ENCODE measurements at regions not wholly inside any gene's neighbourhood (a gene's known extent, or its start where the extent isn't known, plus 50 kb on each side); places are given as distances from the start of the nearest gene placed in this dataset.

- no peak for DNase-seq (ENCODE audit: low spot score)
- Histone ChIP-seq H3K79me2 (replicated peaks; ENCODE audit: insufficient read depth) (no peaks in the 10 kb centered on the region), H3K4me1 (ENCODE audit: insufficient read depth) (no peaks in the 10 kb centered on the region), H3K9me2 (ENCODE audit: insufficient read depth) (no peaks in the 10 kb centered on the region), H3F3A (replicated peaks; ENCODE audit: low read depth) (no peaks in the 10 kb centered on the region), H2AFZ (no peak overlapping the region), H3K4me3 (no peak overlapping the region), H3K4me2 (no peak overlapping the region), H4K20me1 (replicated peaks; ENCODE audit: insufficient read depth) (no peaks in the 10 kb centered on the region), H3K36me3 (ENCODE audit: insufficient read depth) (no peaks in the 10 kb centered on the region), H3K27ac (ENCODE audit: low read depth) (no peak overlapping the region), H3K27me3 (ENCODE audit: insufficient read depth) (no peaks in the 10 kb centered on the region)
- Mint-ChIP-seq H3K27ac (no peak overlapping the region), H3K4me1 (peaks cover 4% of the 10 kb centered on the region; the same call in 1 of the 3 replicates), H3K36me3 (ENCODE audit: low read depth) (no peaks in the 10 kb centered on the region), H3K4me3 (no peak overlapping the region), H3K9me3 (no peaks in the 10 kb centered on the region), H3K27me3 (ENCODE audit: insufficient read depth, low read depth, poor library complexity) (peaks cover 16% of the 10 kb centered on the region)
- TF ChIP-seq EZH2phosphoT487 (IDR thresholded peaks at IDR 0.05; ENCODE audit: unreplicated experiment) (no peak), EZH2 (IDR thresholded peaks at IDR 0.05; ENCODE audit: low read depth, unreplicated experiment) (no peak), JUNB (IDR thresholded peaks at IDR 0.05; ENCODE audit: unreplicated experiment) (no peak), ZNF114 (CRISPR knock-in tag; IDR thresholded peaks at IDR 0.05) (no peak), NANOG (IDR thresholded peaks at IDR 0.05; ENCODE audit: borderline replicate concordance) (no peak), STAT1 (IDR thresholded peaks at IDR 0.05; ENCODE audit: unreplicated experiment) (no peak), REST (IDR thresholded peaks at IDR 0.05; ENCODE audit: unreplicated experiment) (no peak)
- ATAC-seq: no peak
Measured at GRCh38 chr13:30103161-30103840, 204.1 kb downstream of the KATNAL1 start.

GRCh38 chr13:30100226-30100625 is 207.1 kb downstream of the KATNAL1 start:
- peaks cover 8% of the 10 kb centered on the region for H3K27me3 Mint-ChIP-seq (ENCODE audit: insufficient read depth, low read depth, poor library complexity)
- no peaks in the 10 kb centered on the region for H4K20me1 ChIP-seq (replicated peaks; ENCODE audit: insufficient read depth)
- TF ChIP-seq REST (IDR thresholded peaks at IDR 0.05; ENCODE audit: unreplicated experiment) (no peak), ZNF462 (CRISPR knock-in tag; IDR thresholded peaks at IDR 0.05) (no peak), EZH2 (IDR thresholded peaks at IDR 0.05; ENCODE audit: low read depth, unreplicated experiment) (no peak), ZNF114 (CRISPR knock-in tag; IDR thresholded peaks at IDR 0.05) (no peak)

More at GRCh38 chr13:30100226-30100625, 207.1 kb downstream of the KATNAL1 start:
- Mint-ChIP-seq H3K4me3 (no peak overlapping the region), H3K27ac (no peak overlapping the region), H3K36me3 (ENCODE audit: low read depth) (no peaks in the 10 kb centered on the region), H3K4me1 (peaks cover 4% of the 10 kb centered on the region; the same call in 1 of the 3 replicates), H3K9me3 (no peaks in the 10 kb centered on the region)
- Histone ChIP-seq H2AFZ (no peak overlapping the region), H3K36me3 (ENCODE audit: insufficient read depth) (no peaks in the 10 kb centered on the region), H3K27ac (ENCODE audit: low read depth) (no peak overlapping the region), H3K4me2 (no peak overlapping the region), H3K4me1 (ENCODE audit: insufficient read depth) (no peaks in the 10 kb centered on the region), H3F3A (replicated peaks; ENCODE audit: low read depth) (no peaks in the 10 kb centered on the region), H3K4me3 (no peak overlapping the region), H3K9me2 (ENCODE audit: insufficient read depth) (no peaks in the 10 kb centered on the region), H3K27me3 (ENCODE audit: insufficient read depth) (no peaks in the 10 kb centered on the region), H3K79me2 (replicated peaks; ENCODE audit: insufficient read depth) (no peaks in the 10 kb centered on the region)
- ATAC-seq (no peak), DNase-seq (ENCODE audit: low spot score) (no peak)

Measured in GM23338 (cell line).